ENCODE measurements at regions not wholly inside any gene's neighbourhood (a gene's known extent, or its start where the extent isn't known, plus 50 kb on each side); places are given as distances from the start of the nearest gene placed in this dataset.

- TF ChIP-seq EZH2 (IDR thresholded peaks at IDR 0.05) = no peak
- TF ChIP-seq POLR2AphosphoS5 (IDR thresholded peaks at IDR 0.05; ENCODE audit: borderline replicate concordance, low read depth, low read length) = no peak
Observed at GRCh38 chr10:78449554-78449953, 415.9 kb downstream of the RPS24 start.

All from SK-N-MC (cell line).